DND-41 (cell line): ENCODE measurements at regions not wholly inside any gene's neighbourhood (a gene's known extent, or its start where the extent isn't known, plus 50 kb on each side); places are given as distances from the start of the nearest gene placed in this dataset.
A peak's percentile ranks its signal among the peaks of the same experiment; 100 is the strongest.

ENCODE experiments used
- ATAC-seq: fragments of 200-7000 bp; cut with Tn5 transposase; 3 replicates; pipeline ENCODE4 v1.9.1; 2021; ENCODE audit warnings: low read depth; ENCODE audit not compliant: insufficient read depth
- DNase-seq: peaks from one replicate; pipeline ENCODE4 v3.0.0-alpha.2; 2020
- H2AFZ ChIP-seq: 2 replicates; pipeline ENCODE4 v1.6.0; 2012; ENCODE audit warnings: low read depth, low read length
- H3K27ac ChIP-seq: 2 replicates; pipeline ENCODE4 v1.5.1; 2012; ENCODE audit warnings: low read length, inconsistent platforms
- H3K27me3 ChIP-seq: fragments of 200-600 bp; sonication (generic); 2 replicates; pipeline ENCODE4 v1.6.0; 2012; ENCODE audit warnings: low read length, mild to moderate bottlenecking, inconsistent platforms; ENCODE audit not compliant: insufficient read depth, poor library complexity
- H3K36me3 ChIP-seq: 2 replicates; pipeline ENCODE4 v1.5.1; 2012; ENCODE audit warnings: low read length, inconsistent platforms; ENCODE audit not compliant: insufficient read depth
- H3K4me1 ChIP-seq: 2 replicates; pipeline ENCODE4 v1.5.1; 2012; ENCODE audit warnings: mild to moderate bottlenecking, low read length; ENCODE audit not compliant: insufficient read depth
- H3K4me2 ChIP-seq: 2 replicates; pipeline ENCODE4 v1.6.0; 2012; ENCODE audit warnings: mild to moderate bottlenecking, moderate library complexity, low read length, inconsistent platforms; ENCODE audit not compliant: insufficient read depth
- H3K4me3 ChIP-seq, 2 experiments: fragments of 200-600 bp in 1 of 2; shearing (Covaris generic) in 1 of 2; 2 replicates each; pipeline ENCODE4 v1.5.1; 2012 to 2016; ENCODE audit warnings: inconsistent platforms in 2 of 2, low read length in 2 of 2, mild to moderate bottlenecking in 2 of 2, low read depth in 1 of 2, moderate library complexity in 1 of 2
- H3K79me2 ChIP-seq: 2 replicates; pipeline ENCODE4 v1.6.0; 2012; ENCODE audit warnings: low read length, inconsistent platforms; ENCODE audit not compliant: insufficient read depth
- H3K9ac ChIP-seq: 2 replicates; pipeline ENCODE4 v1.6.0; 2012; ENCODE audit warnings: low read depth, mild to moderate bottlenecking, inconsistent platforms, low read length, moderate library complexity
- H3K9me3 ChIP-seq: 2 replicates; pipeline ENCODE4 v1.5.1; 2012; ENCODE audit warnings: low read length, moderate library complexity, mild to moderate bottlenecking, inconsistent platforms; ENCODE audit not compliant: insufficient read depth, severe bottlenecking
- H4K20me1 ChIP-seq: 2 replicates; pipeline ENCODE4 v1.6.0; 2012; ENCODE audit warnings: low read length; ENCODE audit not compliant: insufficient read depth
- CTCF ChIP-seq: IDR thresholded peaks from 2 replicates; pipeline ENCODE4 v1.5.1; 2012; ENCODE audit warnings: borderline replicate concordance, low read length, moderate library complexity, mild to moderate bottlenecking; ENCODE audit not compliant: poor library complexity, severe bottlenecking; ENCODE audit errors: extremely low read depth
- EZH2 ChIP-seq: IDR thresholded peaks from 3 replicates; pipeline ENCODE4 v1.6.1; 2012; ENCODE audit warnings: borderline replicate concordance, low read depth, mild to moderate bottlenecking, moderate library complexity, low read length, inconsistent platforms; ENCODE audit not compliant: severe bottlenecking

DNA sequence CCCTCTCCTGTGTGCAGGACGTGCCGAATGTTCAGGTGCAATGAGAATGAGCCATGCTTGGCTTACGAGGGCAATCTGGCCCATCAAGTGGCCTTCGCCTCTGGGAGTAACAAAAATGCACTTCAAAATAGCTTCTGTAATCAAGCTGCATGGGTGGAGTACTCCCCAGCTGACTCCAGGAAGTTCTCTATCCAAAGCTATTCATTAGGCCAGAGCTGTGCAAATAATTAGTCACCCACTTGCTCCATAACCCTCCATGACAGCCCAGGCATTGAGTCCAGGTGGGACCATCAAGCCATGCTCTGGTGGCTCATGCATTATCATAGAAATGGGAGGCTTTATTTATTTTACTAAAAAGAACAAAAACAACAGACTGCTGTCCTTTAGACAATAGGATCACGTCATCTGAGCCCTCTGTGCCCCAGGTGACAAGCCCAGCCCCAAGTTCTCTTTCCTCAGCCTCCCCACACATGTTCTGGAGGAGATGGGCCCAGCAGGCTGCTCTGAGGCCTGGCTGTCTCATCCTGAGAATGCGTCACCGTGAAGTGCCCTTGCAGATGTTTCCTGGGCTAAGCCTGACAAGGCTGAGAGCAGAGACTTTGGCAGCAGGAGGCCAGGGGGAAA is 244.7 kb downstream of the ETS1 start:
- Histone ChIP-seq H3K9me3 (no peaks in the 10 kb centered on the region), H4K20me1 (no peaks in the 10 kb centered on the region), H3K27ac (peak overlapping the region; percentile 25; the same call in 1 of the 2 replicates), H3K36me3 (no peaks in the 10 kb centered on the region), H3K4me2 (no peak overlapping the region), H3K27me3 (no peaks in the 10 kb centered on the region), H2AFZ (no peak overlapping the region), H3K4me3 (no peak overlapping the region), H3K79me2 (no peaks in the 10 kb centered on the region), H3K9ac (no peak overlapping the region), H3K4me1 (peaks cover 21% of the 10 kb centered on the region)
- DNase-seq: peak; percentile 58
- peak; percentile 80 for ATAC-seq
- TF ChIP-seq CTCF: no peak
- TF ChIP-seq EZH2: no peak

GRCh38 chr11:128341280-128342248 is 245.8 kb downstream of the ETS1 start:
- ATAC-seq (peak; percentile 86), DNase-seq (peak; percentile 57)
- H3K36me3 ChIP-seq: no peaks in the 10 kb centered on the region
- no peaks in the 10 kb centered on the region for H3K9me3 ChIP-seq
- H4K20me1 ChIP-seq: no peaks in the 10 kb centered on the region
- H3K4me2 ChIP-seq: no peak overlapping the region
- no peak overlapping the region for H3K27ac ChIP-seq
- H3K9ac ChIP-seq: no peak overlapping the region
- TF ChIP-seq EZH2 (no peak), CTCF (no peak)
- H3K4me3 ChIP-seq: no peak overlapping the region
- H3K27me3 ChIP-seq: no peaks in the 10 kb centered on the region
- peaks cover 21% of the 10 kb centered on the region for H3K4me1 ChIP-seq
- no peak overlapping the region for H2AFZ ChIP-seq
- H3K79me2 ChIP-seq: no peaks in the 10 kb centered on the region

DNA sequence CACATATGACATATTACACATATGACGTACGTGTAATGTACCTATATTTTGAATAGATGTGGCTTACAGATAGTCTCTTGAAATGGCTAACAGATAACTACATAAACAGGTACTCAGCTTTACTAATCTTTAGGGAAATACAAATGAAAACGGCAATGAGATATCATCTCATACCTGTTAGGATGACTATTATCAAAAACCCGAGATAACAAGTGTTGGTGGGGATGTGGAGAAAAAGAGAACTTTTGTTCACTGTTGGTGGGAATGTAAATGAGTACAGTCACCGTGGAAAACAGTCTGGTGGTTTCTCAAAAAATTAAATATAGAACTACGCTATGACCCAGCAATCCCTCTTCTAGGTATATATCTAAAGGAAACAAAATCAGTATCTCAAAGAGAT is 247.6 kb downstream of the ETS1 start:
- no peak overlapping the region for H3K4me2 ChIP-seq
- peaks cover 21% of the 10 kb centered on the region for H3K4me1 ChIP-seq
- TF ChIP-seq CTCF (no peak), EZH2 (no peak)
- no peak for ATAC-seq
- no peak overlapping the region for H3K4me3 ChIP-seq
- H4K20me1 ChIP-seq: no peaks in the 10 kb centered on the region
- no peak overlapping the region for H3K27ac ChIP-seq
- H3K79me2 ChIP-seq: no peaks in the 10 kb centered on the region
- H3K36me3 ChIP-seq: no peaks in the 10 kb centered on the region
- H3K9me3 ChIP-seq: no peaks in the 10 kb centered on the region
- no peak for DNase-seq
- no peak overlapping the region for H2AFZ ChIP-seq
- H3K9ac ChIP-seq: no peak overlapping the region
- no peaks in the 10 kb centered on the region for H3K27me3 ChIP-seq
